ENCODE measurements at regions not wholly inside any gene's neighbourhood (a gene's known extent, or its start where the extent isn't known, plus 50 kb on each side); places are given as distances from the start of the nearest gene placed in this dataset.
"Not testable (repeated sequence)": the region's sequence is repeated elsewhere in the genome, so short reads cannot be mapped to it uniquely, and the experiment has no call there.

DNA sequence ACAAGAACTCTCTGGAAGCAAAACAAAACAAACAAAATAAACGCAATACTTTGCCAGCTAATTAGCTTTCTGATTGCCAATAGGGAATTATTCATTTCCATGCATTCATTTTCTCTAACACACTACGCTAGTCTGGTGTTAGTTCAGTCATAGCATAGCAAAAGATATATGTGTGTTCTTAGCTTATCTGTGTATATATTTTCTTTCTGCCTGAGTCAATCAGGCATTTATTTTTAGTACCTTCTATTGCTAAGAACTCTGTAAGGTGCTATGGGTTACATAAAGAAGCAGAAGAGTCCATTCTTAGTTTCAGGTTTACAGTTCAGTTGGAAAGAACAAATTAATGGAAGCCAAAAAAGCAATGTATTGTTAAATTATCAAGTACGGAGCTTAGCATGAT is 490.9 kb downstream of the KLF5 start:
- DNase-seq: no peak

DNA sequence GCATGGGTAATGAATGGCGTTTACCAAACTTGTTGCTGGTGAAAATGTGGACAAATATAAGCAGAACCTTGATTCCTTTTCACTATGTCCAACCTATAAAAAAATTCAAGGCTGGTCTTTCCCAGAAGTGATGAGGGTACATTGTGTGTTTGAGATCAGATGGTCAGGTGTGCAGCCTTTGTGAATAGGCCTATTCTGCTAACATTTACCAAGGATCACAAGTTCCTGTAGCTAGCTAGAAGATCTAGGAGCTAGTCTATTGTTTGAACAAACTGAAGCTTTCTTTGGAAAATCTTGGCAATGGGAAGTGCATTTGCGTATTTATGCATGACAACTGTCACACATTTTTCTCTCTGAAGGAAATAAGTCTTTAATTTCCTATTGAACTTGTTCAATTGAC is 489.6 kb downstream of the KLF5 start:
- no peak for DNase-seq

DNA sequence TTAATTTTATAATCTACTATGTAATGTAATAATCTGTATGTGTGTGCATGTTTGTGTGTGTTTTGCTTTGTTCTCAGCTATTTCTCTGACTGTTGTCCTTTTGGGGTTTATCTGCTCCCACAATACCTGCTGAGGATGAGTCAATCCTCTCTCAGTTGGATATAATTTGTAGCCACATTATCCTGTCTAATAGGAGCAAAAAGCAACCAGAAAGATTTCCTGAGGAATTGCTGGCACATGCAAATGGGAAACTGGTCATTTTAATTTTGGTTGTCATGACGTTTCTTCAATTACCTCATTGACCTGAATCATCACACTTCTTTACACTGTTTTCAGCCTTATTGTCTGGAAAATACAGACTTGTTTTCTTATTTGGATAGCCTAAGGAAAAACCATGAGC is 488.4 kb downstream of the KLF5 start:
- DNase-seq: no peak

DNA sequence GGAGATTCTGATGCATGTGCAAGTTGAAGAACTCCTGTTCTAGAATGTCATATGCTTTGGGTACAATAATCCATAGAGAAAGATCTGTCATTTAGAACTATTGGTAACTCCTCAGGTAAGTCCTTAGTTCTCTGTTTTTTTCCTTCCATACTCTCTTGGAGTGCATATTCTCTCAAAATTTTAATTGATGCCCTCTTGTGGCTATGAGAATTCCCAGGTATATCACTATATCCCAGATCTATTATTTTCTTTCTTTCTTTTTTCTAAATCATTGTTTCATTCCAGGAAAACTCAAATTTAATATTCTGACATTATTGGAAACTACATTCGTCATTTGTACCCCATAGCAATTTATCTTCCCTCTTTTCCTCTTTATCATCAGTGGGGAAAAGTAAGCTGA is 485.4 kb downstream of the KLF5 start:
- no peak for DNase-seq

DNA sequence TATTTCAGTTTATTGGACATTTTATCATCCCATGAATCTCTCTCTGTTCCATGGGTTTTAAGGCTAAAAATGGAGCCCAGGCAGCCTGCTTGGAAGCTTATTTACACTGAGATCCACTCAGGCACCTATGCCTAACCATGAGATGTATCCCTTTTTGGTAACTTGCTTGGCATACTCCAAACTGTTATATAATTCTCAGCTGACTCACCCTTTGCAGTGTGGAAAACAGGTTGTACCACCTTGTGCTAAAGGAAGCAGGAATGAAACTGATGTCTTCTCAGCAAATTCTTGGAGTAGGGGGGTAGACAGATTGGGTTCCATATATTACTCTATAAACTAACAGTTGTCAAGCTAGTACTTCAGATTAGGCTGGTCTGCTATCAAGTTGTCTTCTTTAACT is 483.6 kb downstream of the KLF5 start:
- no peak for DNase-seq

DNA sequence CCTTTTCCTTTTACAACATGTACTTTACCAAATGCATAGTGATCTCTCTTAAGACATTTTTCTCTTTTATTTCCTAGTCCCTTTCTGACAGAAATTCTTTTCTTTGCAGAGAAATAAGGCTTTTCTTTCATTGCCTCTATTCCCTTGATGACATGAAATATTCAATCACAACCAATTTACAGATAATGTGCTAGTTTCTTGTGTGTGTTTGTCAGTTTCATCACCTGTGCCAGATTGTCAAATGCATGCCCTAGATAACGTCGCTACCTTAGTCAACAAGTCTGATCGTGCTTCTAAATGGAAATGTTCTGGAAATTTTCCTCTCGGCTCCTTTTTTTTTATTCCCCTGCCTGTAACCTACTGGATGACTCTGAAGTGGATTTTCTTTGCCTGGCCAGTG is 478.1 kb downstream of the KLF5 start:
- DNase-seq: no peak

DNA sequence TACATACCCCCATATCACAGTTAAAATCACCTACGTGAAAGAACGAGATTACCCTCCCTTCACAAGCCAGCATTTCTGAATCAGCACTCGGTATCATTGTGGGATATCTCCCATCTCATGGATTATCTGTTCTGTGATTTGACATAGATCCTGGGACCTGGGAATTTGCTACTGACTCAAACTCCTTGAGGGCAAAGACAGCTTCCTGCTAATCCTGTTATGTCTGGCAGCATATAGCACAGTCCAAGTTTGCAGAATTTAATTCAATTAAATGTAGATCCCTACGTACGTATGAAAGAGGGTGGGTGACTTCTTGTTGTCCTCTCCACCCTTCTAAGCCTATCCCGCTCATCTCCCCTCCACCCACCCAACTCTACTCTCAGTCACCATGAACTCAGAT is 476.5 kb downstream of the KLF5 start:
- no peak for DNase-seq

DNA sequence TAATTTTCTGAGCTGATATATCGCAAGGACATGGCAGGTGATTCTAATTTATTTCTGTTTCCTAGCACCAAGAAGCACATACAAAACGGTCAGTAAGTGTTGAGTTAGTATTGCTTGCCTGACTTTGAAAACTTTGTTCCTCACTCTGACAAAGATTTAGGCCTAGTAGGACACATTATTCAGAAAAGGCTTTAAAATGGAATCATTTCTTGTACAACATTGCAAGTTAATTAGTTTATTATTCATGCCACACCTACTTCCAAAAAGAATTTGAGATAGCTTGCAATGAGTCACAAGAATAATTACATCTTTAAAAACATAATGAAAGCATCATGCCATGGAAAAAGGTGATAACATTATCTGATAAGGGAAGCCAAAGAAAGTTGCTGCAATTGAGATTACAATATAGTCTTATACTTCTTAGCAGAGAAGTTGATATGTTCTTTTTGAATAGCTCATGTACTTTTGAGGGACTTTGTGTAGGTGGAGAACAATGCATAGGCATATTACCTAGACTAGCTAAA is 474.2 kb downstream of the KLF5 start:
- no peak for DNase-seq

DNA sequence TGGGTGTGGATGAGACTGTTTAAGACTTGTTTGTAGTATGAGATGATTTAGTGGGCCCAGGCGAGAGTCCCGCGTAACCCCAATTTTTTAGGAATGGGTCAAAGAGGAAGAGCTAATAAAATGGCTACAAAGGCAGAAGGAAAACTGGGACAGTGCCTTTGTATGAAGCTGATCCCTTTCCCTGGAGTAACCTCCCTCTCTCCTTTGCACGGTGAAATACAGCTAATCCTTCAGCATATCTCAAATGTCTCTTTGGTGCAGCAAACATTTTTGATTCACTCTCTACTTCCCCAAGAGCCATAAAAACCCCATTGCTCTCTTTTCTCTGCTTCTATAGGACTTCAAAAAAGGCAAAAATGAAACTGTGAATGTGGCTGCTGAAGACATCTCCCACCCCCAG is 473.8 kb downstream of the KLF5 start:
- no peak for DNase-seq

DNA sequence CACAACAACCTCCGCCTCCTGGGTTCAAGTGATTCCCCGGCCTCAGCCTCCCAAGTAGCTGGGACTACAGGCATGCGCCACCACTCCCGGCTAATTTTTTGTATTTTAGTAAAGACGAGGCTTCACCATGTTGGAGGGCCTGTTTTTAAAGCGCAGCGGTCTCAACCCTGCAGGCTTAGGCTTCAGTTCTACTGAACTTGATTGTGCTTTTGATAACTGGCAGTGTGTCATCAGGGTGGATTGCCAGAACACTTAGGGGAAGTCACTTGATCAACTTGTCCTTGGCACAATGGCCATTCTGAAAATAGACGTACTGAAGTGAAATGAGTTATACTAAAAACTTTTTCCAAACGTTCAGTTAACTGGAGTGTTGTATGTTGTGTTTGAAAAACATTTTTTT is 472.2 kb downstream of the KLF5 start:
- DNase-seq: no peak

DNA sequence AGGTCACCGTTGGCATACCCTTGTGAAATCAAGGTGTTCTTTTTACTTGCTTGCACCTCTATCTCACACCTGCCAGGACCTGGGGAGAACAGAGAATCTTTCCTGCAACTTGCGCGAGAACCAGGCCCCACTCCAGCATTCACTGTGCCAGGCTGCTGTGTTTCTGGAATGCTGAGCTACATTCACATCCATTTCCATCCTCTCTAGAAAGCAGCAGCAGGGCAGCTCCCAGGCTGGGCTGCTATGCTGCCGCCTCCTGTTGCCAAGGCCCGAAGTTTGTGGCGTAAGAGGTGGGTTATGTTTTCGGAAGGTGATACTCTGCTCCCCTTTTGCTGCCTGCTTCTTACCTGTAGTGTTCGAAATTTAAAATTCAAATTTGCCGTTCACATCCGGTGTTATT is 464.1 kb downstream of the KLF5 start:
- no peak for DNase-seq

DNA sequence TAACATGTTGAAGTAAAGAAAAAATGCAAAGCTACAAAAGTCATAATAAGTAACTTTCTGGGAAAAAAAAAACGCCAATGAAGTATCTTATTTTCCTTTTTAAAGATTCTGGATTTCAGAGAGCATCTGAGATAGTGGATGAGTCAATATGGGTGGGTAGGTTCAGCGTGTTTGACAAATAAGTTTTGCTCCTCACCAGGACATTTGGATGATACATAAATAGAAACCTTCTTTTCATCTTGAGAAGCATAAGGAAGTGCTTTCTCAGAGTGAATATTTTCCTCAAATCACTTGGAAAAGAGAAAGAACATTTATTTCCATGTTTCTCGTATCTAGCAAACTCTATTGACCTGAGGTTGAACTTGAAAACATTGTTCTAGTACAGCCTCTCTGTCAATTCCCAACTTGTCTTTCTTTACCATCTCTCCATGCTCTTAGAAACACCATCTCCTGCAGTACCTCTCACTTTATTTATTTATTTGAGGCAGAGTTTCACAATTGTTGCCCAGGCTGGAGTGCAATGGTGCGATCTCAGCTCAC is 463.2 kb downstream of the KLF5 start:
- no peak for DNase-seq

DNA sequence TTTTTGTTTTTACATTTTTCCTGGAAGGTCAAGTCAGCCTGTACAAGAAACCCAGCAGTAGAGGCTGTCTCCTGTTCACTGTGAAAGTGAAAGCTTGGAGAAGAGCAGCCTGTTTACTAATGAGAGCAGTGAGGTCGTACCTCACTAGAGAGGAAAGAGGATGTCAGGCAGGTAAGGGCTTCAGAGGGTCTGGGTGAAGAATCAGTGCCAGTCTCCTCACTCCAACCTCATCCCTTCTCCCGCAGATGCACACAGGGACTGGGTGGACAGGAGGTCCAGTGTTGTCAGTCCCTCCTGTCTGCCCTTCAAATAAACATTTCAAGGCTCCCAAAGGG is 462.5 kb downstream of the KLF5 start:
- DNase-seq: peak in 1 of 5 experiments; percentile 56

DNA sequence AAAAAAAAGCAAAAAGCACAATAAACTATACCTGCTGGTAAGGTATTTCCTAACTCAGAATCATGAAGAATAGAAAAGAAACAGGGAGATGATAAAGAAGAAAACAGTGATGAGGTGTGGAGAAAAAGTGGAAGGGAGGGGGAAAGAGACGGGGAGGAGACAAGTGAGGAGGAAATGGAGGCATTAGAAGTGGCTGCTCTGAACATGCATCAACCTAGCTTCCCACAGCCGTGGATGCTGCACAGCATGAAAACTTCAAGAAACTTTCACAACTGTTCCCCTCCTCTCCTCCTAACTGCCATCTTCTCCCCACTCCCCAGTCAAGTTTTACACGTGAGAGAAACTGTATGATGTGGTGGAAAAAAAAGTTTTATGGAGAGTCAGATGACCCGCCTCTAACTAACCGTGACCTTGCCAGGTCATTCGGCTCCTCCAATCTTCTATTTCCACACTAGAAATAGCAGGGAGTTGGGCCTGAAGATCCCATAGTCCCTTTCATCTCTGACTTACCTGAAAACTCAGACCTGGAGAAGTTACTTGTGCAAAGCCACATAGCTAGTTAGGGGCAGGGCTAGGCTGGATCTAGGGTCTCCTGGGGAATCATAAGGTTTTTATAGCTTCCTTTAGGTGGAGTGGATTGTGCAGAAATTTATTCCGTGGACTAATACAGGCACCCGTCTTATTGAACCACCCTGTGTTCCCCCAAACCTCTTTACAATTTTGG is 461.9 kb downstream of the KLF5 start:
- DNase-seq: peak in 1 of 5 experiments; percentile 28

DNA sequence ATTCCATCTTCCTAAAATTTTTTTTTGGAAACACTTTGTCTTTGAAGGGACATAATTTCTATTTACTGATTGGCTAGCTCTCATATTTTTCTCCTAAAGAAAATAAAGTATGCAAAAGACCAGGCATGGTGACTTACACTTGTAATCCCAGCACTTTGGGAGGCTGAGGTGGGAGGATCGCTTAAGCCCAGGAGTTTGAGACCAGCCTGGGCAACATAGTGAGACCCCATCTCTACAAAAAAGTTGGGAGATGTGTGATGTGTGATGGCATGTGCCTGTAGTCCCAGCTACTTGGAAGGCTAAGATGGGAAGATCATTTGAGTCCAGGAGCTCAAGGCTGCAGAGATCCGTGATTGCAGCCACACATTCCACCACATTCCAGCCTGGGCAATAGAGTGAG is 461.3 kb downstream of the KLF5 start:
- not testable (repeated sequence) for DNase-seq

DNA sequence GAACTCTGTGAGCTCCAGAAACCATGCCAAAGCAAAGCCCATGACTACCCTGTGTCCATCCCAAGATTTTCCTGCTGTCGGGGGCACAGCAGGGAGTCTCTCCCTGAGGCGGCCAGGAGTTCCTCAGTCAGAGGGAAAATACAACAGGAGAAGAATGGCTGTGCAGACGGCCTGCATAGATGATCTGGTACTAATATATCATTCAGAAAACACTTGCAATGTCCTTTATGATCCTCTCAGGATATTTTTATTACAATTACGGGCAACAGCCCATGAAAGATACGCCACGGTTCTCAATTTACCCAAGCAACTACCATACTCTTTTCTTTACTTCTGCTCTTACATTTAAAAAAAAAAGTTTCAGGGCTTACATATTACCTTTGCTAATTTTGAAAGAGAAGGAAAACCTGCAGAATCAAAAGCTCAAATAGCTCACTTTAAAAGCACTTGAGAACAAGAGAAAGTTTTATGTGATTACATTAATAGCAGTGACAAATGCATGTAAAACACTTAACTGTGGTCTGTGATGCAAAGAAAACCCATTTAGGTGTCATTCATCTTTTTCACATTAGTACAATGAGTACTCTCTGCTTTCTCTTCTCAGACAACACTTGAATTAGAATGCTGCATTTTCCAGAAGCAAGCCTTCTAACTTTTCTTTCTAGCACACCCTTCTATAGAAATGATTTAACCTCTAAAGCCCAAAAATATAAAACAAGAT is 460.8 kb downstream of the KLF5 start:
- no peak for DNase-seq

DNA sequence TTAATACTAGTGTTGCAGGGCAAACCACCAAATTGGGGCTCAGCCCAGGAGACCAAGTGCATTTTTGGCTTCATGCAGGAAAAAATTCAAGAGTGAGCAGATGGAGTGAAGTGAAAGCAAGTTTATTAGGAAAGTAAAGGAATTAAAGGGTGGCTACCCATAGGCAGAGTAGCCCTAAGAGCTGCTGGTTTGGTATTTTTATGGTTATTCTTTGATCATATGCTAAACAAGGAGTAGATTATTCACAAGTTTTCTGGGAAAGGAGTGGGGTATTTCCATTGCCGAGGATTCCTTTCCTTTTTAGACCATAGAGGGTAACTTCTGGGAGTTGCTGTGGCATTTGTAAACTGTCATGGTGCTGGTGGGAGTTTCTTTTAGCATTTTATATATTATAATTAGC is 459.0 kb downstream of the KLF5 start:
- DNase-seq: no peak

DNA sequence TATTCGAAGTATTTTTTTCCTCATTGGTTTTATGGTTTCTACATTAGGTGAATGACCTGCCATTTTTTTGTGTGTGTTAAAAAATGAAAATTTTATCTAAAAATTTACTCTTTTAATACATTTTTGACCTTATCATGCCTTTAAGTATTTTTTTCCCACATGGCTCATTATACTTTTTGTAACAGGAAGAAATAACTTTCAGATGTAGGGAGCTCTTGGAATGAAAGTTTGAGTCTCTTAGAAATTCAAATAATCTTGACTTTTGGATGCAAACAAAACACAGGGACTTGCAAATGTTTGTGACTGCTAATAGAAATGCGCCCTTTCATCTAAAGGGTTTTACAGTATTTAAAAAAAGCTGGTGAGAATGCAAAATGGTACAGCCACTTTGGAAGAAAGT is 457.9 kb downstream of the KLF5 start:
- DNase-seq: no peak

DNA sequence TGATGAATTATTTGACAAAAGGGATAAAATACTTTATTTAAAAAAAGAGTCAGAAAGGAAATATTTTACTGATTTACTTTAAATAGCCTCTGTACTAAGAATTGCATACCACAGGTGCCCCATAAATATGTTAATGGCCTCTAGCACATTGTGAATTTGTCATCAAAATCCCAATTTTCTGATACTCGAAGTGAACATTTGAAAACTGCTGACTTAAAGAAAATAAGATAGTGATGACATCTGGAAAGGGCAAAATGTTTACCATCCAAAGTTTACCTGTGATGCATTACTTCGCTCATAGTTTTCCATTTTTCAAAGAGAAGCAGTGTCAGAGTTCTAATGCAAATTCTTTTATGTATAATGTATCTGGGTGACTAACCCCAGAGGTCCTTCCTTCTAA is 455.4 kb downstream of the KLF5 start:
- DNase-seq: no peak

DNA sequence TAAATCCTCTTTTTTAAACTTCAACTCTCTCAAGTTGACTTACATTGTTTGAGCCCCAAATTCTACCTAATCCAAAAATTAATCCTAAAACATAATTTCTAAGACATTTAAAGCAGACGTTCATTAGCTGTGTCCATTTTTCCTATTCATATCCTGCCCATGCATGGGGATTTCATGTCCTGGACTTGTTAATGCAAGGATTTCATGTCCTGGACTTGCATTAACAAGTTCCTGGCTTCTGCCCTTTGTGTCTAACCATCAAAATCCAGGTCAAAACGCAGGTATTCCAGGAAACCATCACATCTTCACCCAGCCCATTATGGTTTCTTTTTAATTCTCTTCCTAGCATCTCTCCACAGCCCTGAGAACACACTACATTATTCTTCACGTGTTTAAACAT is 454.9 kb downstream of the KLF5 start:
- no peak for DNase-seq

DNA sequence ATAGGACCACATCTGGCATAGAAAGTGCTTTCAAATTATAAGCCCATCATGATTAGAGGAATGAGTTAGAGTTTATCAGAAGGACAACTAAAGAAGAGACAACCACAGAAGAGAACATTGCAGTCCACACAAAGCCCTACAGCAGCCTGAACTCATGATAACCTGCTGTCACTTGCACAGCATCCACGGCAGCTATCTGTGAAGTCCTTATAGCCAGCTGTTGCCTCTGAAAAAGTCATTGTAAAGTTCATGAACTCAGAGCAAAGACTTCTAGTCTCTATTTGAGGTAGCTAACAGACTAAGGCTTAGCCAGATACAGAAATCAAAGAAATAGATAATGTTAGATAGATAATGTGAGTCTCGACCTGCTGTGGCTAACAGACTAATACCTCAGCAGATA is 450.0 kb downstream of the KLF5 start:
- no peak for DNase-seq

DNA sequence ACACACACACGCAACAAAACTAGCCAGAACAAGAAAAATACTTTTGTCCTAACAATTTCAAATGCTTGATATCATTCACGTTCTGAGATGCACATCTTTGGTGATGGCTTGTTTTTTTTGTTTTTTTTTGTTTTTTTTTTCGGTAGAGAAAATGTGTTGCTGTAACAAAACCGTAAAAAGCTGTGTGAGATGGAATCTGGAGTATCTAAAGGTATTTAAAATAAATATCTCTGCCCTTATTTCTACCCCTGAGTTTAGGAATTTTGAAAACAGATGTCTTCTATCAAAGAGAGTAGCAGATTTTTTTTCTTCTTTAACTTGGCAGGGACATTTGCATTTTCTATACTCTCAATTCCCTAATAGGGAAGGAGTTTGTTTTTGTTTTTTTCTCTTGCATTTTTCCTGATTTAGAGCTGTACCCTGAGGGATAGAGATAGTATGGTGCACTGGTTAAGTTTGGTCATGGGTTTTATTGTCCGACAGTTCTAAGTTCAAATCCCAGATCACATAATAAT is 446.6 kb downstream of the KLF5 start:
- DNase-seq: no peak

DNA sequence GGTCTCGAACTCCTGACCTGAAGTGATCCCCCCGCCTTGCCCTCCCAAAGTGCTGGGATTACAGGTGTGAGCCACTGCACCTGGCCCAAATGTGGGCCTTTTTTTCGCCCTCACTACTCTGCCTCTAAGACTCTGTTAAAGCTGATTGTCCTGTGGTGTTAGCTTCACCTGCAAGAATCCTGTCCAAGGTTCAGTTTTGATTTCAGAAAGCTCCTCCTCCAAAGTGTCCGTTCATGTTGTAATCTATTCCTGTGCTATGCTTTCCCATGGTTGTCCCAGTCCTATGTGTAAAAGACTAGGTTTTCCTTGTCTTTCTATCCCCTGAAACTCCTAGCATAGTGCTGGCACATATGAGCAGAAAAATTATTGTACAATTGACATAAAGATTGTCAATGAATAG is 440.9 kb downstream of the KLF5 start:
- no peak for DNase-seq

DNA sequence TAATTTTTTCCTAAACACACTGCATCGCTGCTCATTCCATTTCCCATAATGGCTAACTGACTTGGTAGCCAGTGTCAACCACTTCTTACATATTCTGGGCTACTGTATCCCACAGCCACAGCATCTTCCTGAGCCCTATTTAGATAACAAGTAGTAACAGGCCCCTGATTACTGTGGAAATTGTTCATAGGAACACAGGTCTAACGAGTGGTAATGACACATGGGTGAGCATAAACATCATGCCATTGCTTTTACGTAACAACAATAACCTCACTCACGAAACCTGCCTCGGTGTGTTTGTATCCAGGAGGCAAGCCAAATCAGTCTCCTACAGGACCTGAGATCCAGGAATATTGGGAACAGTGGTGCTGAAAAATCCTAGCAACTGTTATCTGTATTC is 438.6 kb downstream of the KLF5 start:
- DNase-seq: no peak
